ENCODE measurements at regions not wholly inside any gene's neighbourhood (a gene's known extent, or its start where the extent isn't known, plus 50 kb on each side); places are given as distances from the start of the nearest gene placed in this dataset.
A peak's percentile ranks its signal among the peaks of the same experiment; 100 is the strongest.

GRCh38 chr3:30455840-30456239, 150.6 kb upstream of the TGFBR2 start:
- DNase-seq (ENCODE audit: extremely low spot score in 2 of 2) = no peak
- H3K27ac ChIP-seq = peak overlapping the region; percentile 62

DNA sequence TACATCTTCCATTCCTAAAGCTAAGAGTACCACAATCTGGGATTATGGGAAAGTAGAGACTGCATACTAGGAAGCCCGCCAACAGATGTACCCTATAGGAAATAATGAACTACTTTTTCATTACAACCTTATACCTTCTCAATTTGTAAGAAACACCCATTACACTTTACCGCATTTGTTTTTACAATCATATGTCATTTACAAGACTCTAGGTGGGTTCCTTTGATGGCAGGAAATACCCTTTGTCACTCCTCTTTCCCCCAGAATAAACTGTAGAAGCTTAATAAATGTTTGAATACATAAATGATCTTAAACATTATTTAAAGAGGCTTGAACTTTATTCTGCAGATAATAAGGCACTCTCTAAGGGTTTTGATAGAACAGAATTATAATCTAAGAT, 150.1 kb upstream of the TGFBR2 start:
- no peak for TF ChIP-seq CTCF (IDR thresholded peaks at IDR 0.05)
- TF ChIP-seq POLR2A (IDR thresholded peaks at IDR 0.05) = no peak
- no peak for TF ChIP-seq POLR2AphosphoS5 (IDR thresholded peaks at IDR 0.05; ENCODE audit: insufficient read depth in 1 of 2, low read depth in 1 of 2)
- Histone ChIP-seq H3K27ac (peak overlapping the region; percentile 49), H3K4me1 (peaks cover 12% of the 10 kb centered on the region), H3K9me3 (no peaks in the 10 kb centered on the region), H3K36me3 (no peaks in the 10 kb centered on the region), H3K27me3 (no peaks in the 10 kb centered on the region), H3K4me3 (no peak overlapping the region)
- intact Hi-C loops (cut with DNase I) = no loop called here
- no peak for DNase-seq (ENCODE audit: extremely low spot score in 2 of 2)

More at GRCh38 chr3:30455840-30456239, 150.6 kb upstream of the TGFBR2 start:
- no peaks in the 10 kb centered on the region for H3K27me3 ChIP-seq
- no peaks in the 10 kb centered on the region for H3K36me3 ChIP-seq
- intact Hi-C loops (cut with DNase I) = no loop called here
- no peak for TF ChIP-seq POLR2A (IDR thresholded peaks at IDR 0.05)
- peak in 1 of 2 donors; percentile 92 for TF ChIP-seq POLR2AphosphoS5 (IDR thresholded peaks at IDR 0.05; ENCODE audit: insufficient read depth in 1 of 2, low read depth in 1 of 2)
- TF ChIP-seq CTCF (IDR thresholded peaks at IDR 0.05) = no peak
- peaks cover 12% of the 10 kb centered on the region for H3K4me1 ChIP-seq
- no peaks in the 10 kb centered on the region for H3K9me3 ChIP-seq
- H3K4me3 ChIP-seq = no peak overlapping the region

DNA sequence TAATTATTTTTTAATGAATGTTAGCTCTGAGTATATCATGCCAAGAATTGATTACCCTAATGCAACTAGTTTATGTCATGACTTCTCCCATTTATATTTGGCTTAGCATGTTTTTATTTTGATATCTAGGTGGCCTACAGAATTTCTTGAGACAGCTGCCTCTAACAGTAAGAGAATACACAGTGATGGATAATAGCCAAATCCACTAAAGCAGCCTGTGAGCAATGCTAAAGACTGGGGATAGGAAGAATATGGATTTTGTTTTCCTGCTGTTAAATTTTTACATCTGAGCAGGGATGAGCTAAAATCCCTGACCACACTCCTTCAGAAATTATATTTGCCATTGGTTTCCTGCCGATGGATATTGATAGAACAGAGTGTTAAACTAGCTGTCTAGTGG, 149.3 kb upstream of the TGFBR2 start:
- intact Hi-C loops (cut with DNase I) = no loop called here
- no peak for DNase-seq (ENCODE audit: extremely low spot score in 2 of 2)
- Histone ChIP-seq H3K4me1 (peaks cover 12% of the 10 kb centered on the region), H3K9me3 (no peaks in the 10 kb centered on the region), H3K27ac (peak overlapping the region; percentile 2), H3K27me3 (no peaks in the 10 kb centered on the region), H3K4me3 (no peak overlapping the region), H3K36me3 (no peaks in the 10 kb centered on the region)
- no peak for TF ChIP-seq CTCF (IDR thresholded peaks at IDR 0.05)
- no peak for TF ChIP-seq POLR2A (IDR thresholded peaks at IDR 0.05)

- Histone ChIP-seq H3K27me3 (no peaks in the 10 kb centered on the region), H3K27ac (peak overlapping the region; percentile 2), H3K4me1 (peaks cover 12% of the 10 kb centered on the region), H3K9me3 (no peaks in the 10 kb centered on the region), H3K36me3 (no peaks in the 10 kb centered on the region), H3K4me3 (no peak overlapping the region)
- TF ChIP-seq POLR2AphosphoS5 (IDR thresholded peaks at IDR 0.05; ENCODE audit: insufficient read depth in 1 of 2, low read depth in 1 of 2) = no peak
- intact Hi-C loops (cut with DNase I) = no loop called here
- no peak for DNase-seq (ENCODE audit: extremely low spot score in 2 of 2)
These were observed 148.7 kb upstream of the TGFBR2 start for GRCh38 chr3:30457726-30458125.

DNA sequence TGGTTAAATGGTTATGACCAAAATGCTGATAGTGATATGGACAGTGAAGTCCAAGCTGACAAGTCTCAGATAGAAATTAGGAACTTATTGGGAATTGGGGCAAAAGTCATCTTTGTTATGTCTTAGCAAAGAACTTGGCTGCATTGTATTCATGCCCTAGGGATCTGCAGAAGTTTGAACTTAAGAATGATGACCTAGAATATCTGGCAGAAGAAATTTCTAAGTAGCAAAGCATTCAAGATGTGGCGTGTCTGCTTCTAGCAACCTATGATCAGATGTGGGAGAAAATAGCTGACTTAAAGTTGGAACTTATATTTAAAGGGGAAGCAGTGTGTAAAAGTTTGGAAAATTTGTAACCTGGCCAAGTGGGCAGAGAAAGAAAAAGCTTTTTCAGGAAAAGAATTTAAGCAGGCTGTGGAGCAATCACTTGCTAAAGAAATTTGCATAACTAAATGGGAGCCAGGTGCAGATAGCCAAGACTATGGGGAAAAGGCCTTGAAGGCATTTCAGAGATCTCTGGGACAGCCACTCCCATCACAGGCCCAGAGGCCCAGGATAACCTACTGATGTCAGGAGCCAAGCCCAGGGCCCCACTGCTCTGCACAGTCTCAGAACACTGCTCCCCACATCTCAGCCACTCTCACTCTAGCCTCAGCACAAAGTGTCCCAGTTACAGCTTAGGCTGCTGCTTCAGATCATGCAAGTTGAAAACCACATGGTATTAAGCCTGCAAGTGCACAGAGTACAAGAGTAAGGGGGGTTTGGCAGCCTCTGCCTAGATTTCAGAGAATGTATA, 147.8 kb upstream of the TGFBR2 start:
- Histone ChIP-seq H3K4me3 (no peak overlapping the region), H3K27ac (no peak overlapping the region), H3K4me1 (peaks cover 12% of the 10 kb centered on the region), H3K36me3 (no peaks in the 10 kb centered on the region), H3K9me3 (no peaks in the 10 kb centered on the region), H3K27me3 (no peaks in the 10 kb centered on the region)
- TF ChIP-seq CTCF (IDR thresholded peaks at IDR 0.05) (no peak), POLR2AphosphoS5 (IDR thresholded peaks at IDR 0.05; ENCODE audit: insufficient read depth in 1 of 2, low read depth in 1 of 2) (no peak), POLR2A (IDR thresholded peaks at IDR 0.05) (no peak)
- DNase-seq (ENCODE audit: extremely low spot score in 2 of 2) = no peak
- intact Hi-C loops (cut with DNase I) = no loop called here
